Liver (tissue), 8 donors: ENCODE measurements at regions not wholly inside any gene's neighbourhood (a gene's known extent, or its start where the extent isn't known, plus 50 kb on each side); places are given as distances from the start of the nearest gene placed in this dataset.

ENCODE experiments used
- DNase-seq: peaks from one replicate; pipeline ENCODE4 v3.0.0-alpha.2; 2017; ENCODE audit warnings: low spot score
- H3K27ac ChIP-seq, 2 donors: one replicate each; pipeline ENCODE4 v1.7.0; 2013; ENCODE audit warnings: inconsistent platforms in 2 of 2, low read length in 2 of 2, control low read depth in 1 of 2, low read depth in 1 of 2, mild to moderate bottlenecking in 1 of 2
- H3K27me3 ChIP-seq, 4 donors: one replicate each; pipeline versions ENCODE4 v1.6.1 to v1.7.0; 2013; ENCODE audit warnings: low read length in 3 of 4, inconsistent platforms in 1 of 4, mild to moderate bottlenecking in 1 of 4, moderate library complexity in 1 of 4; ENCODE audit not compliant: control insufficient read depth in 4 of 4, insufficient read depth in 4 of 4
- H3K36me3 ChIP-seq, 4 donors: one replicate each; pipeline versions ENCODE4 v1.6.1 to v1.7.0; 2013; ENCODE audit warnings: low read length in 3 of 4, mild to moderate bottlenecking in 3 of 4, low read depth in 1 of 4, moderate library complexity in 1 of 4; ENCODE audit not compliant: control insufficient read depth in 4 of 4, insufficient read depth in 3 of 4
- H3K4me1 ChIP-seq, 4 donors: one replicate each; pipeline versions ENCODE4 v1.6.1 to v1.7.0; 2013; ENCODE audit warnings: low read length in 3 of 4, mild to moderate bottlenecking in 3 of 4, moderate library complexity in 1 of 4; ENCODE audit not compliant: control insufficient read depth in 4 of 4, insufficient read depth in 4 of 4
- H3K4me3 ChIP-seq, 3 donors: one replicate each; pipeline versions ENCODE4 v1.6.1 to v1.7.0; 2013; ENCODE audit warnings: low read length in 3 of 3, control low read depth in 1 of 3, low read depth in 1 of 3, mild to moderate bottlenecking in 1 of 3
- H3K9ac ChIP-seq, 2 donors: one replicate each; pipeline ENCODE4 v1.7.0; 2013; ENCODE audit warnings: low read length in 2 of 2, mild to moderate bottlenecking in 2 of 2, moderate library complexity in 2 of 2, control low read depth in 1 of 2, low read depth in 1 of 2
- H3K9me3 ChIP-seq, 4 donors: one replicate each; pipeline versions ENCODE4 v1.6.1 to v1.7.0; 2013; ENCODE audit warnings: low read length in 3 of 4; ENCODE audit not compliant: control insufficient read depth in 4 of 4
- ATF3 ChIP-seq: IDR thresholded peaks from 2 replicates; pipeline ENCODE4 v1.6.1; 2016; ENCODE audit warnings: antibody characterized with exemption
- CTCF ChIP-seq: fragments of 150-350 bp; IDR thresholded peaks from 2 replicates; pipeline ENCODE4 v1.5.1; 2017; ENCODE audit warnings: improper control_type of control experiment, low read depth, low read length; ENCODE audit not compliant: missing input control
- EGR1 ChIP-seq, 2 donors: IDR thresholded peaks; 2 replicates each; pipeline ENCODE4 v1.6.1; 2016 to 2018; ENCODE audit warnings: antibody characterized with exemption in 2 of 2, low read depth in 2 of 2
- FOXA1 ChIP-seq: IDR thresholded peaks from 2 replicates; pipeline ENCODE4 v1.6.1; 2016; ENCODE audit warnings: antibody characterized with exemption
- FOXA2 ChIP-seq: IDR thresholded peaks from 2 replicates; pipeline ENCODE4 v1.6.1; 2016; ENCODE audit warnings: antibody characterized with exemption
- GABPA ChIP-seq, 2 donors: IDR thresholded peaks in 1 of 2; conservative IDR thresholded peaks in 1 of 2; 2 replicates each; pipeline ENCODE4 v1.6.1; 2016; ENCODE audit warnings: antibody characterized with exemption in 2 of 2, mild to moderate bottlenecking in 1 of 2, moderate library complexity in 1 of 2
- HNF4A ChIP-seq, 2 donors: conservative IDR thresholded peaks; 2 replicates each; pipeline ENCODE4 v1.6.1; 2016; ENCODE audit warnings: antibody characterized with exemption in 2 of 2, mild to moderate bottlenecking in 2 of 2
- HNF4G ChIP-seq: IDR thresholded peaks from 2 replicates; pipeline ENCODE4 v1.6.1; 2016; ENCODE audit warnings: antibody characterized with exemption
- JUND ChIP-seq, 2 donors: IDR thresholded peaks; 2 replicates each; pipeline ENCODE4 v1.6.1; 2016; ENCODE audit warnings: antibody characterized with exemption in 2 of 2
- MAX ChIP-seq: IDR thresholded peaks from 2 replicates; pipeline ENCODE4 v1.6.1; 2016; ENCODE audit warnings: antibody characterized with exemption
- NR2F2 ChIP-seq: IDR thresholded peaks from 2 replicates; pipeline ENCODE4 v1.6.1; 2016; ENCODE audit warnings: antibody characterized with exemption
- RAD21 ChIP-seq, 2 donors: IDR thresholded peaks; 2 replicates each; pipeline ENCODE4 v1.6.1; 2016; ENCODE audit warnings: antibody characterized with exemption in 2 of 2, mild to moderate bottlenecking in 2 of 2
- RXRA ChIP-seq, 2 donors: IDR thresholded peaks; 2 replicates each; pipeline ENCODE4 v1.6.1; 2017 to 2018; ENCODE audit warnings: antibody characterized with exemption in 2 of 2, mild to moderate bottlenecking in 1 of 2
- SP1 ChIP-seq: IDR thresholded peaks from 2 replicates; pipeline ENCODE4 v1.6.1; 2018; ENCODE audit warnings: antibody characterized with exemption, mild to moderate bottlenecking
- TAF1 ChIP-seq: conservative IDR thresholded peaks from 2 replicates; pipeline ENCODE4 v1.6.1; 2016; ENCODE audit warnings: antibody characterized with exemption, mild to moderate bottlenecking
- YY1 ChIP-seq: IDR thresholded peaks from 2 replicates; pipeline ENCODE4 v1.6.1; 2016; ENCODE audit warnings: antibody characterized with exemption, mild to moderate bottlenecking
- ZBTB33 ChIP-seq: IDR thresholded peaks from 2 replicates; pipeline ENCODE4 v1.6.1; 2016; ENCODE audit warnings: antibody characterized with exemption
- WGBS: extraction: QIAGEN DNeasy Blood & Tissue Kit; methylation state at CpG from one replicate; pipeline ENCODE4 v1.1.7; 2013; 5-methylcytosine and 5-hydroxymethylcytosine counted together
- TF ChIP-seq, protein P1 (sequence below): IDR thresholded peaks from 2 replicates; pipeline ENCODE4 v1.6.1; 2016; ENCODE audit warnings: antibody characterized with exemption, mild to moderate bottlenecking
- donor health status: healthy.
- donor health status: healthy.
- donor health status: healthy.
- donor health status: healthy.
- donor health status: healthy.

GRCh38 chr16:50940275-50940854, 198.5 kb downstream of the CYLD start:
- Histone ChIP-seq H3K4me3 (no peak overlapping the region), H3K36me3 (no peaks in the 10 kb centered on the region), H3K27me3 (no peaks in the 10 kb centered on the region), H3K9ac (no peak overlapping the region), H3K4me1 (no peaks in the 10 kb centered on the region), H3K9me3 (no peaks in the 10 kb centered on the region), H3K27ac (no peak overlapping the region)
- 80% methylated on average over 7 of the region's 7 CpGs for WGBS
- TF ChIP-seq YY1 (no peak), RAD21 (IDR thresholded peaks at IDR 0.05) (no peak), ATF3 (no peak), NR2F2 (no peak), FOXA2 (no peak), SP1 (no peak), CTCF (no peak), FOXA1 (no peak), ZBTB33 (no peak), GABPA (IDR thresholded peaks at IDR 0.05 in 1 of 2, conservative IDR thresholded peaks at IDR 0.05 in 1 of 2) (no peak), HNF4A (conservative IDR thresholded peaks at IDR 0.05) (no peak), TAF1 (no peak), HNF4G (no peak), EGR1 (IDR thresholded peaks at IDR 0.05; ENCODE audit: low read depth in 2 of 2) (no peak), MAX (no peak)
- TF ChIP-seq, protein P1, sequence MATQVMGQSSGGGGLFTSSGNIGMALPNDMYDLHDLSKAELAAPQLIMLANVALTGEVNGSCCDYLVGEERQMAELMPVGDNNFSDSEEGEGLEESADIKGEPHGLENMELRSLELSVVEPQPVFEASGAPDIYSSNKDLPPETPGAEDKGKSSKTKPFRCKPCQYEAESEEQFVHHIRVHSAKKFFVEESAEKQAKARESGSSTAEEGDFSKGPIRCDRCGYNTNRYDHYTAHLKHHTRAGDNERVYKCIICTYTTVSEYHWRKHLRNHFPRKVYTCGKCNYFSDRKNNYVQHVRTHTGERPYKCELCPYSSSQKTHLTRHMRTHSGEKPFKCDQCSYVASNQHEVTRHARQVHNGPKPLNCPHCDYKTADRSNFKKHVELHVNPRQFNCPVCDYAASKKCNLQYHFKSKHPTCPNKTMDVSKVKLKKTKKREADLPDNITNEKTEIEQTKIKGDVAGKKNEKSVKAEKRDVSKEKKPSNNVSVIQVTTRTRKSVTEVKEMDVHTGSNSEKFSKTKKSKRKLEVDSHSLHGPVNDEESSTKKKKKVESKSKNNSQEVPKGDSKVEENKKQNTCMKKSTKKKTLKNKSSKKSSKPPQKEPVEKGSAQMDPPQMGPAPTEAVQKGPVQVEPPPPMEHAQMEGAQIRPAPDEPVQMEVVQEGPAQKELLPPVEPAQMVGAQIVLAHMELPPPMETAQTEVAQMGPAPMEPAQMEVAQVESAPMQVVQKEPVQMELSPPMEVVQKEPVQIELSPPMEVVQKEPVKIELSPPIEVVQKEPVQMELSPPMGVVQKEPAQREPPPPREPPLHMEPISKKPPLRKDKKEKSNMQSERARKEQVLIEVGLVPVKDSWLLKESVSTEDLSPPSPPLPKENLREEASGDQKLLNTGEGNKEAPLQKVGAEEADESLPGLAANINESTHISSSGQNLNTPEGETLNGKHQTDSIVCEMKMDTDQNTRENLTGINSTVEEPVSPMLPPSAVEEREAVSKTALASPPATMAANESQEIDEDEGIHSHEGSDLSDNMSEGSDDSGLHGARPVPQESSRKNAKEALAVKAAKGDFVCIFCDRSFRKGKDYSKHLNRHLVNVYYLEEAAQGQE, result no peak
- no peak for DNase-seq

DNA sequence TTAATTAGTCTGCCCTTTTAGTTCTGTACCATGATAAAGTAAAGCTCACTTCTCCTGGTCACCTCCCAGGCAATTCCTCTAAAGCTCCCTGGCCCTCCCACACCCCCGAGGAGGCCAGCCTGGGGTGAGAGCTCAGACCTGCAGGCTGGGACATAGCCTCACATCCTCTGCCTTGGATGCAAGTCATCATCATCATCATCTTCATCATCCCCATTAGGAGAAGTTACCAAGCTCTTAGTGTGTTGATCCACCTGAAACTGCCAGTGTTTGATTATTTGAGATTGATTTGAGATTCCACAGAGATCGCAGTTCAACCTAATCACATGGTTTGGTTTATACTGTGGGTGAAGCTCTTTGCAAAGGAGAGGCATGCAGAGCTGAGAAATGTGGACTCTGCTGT, 197.5 kb downstream of the CYLD start:
- Histone ChIP-seq H3K27ac (no peak overlapping the region), H3K36me3 (no peaks in the 10 kb centered on the region), H3K9ac (no peak overlapping the region), H3K27me3 (no peaks in the 10 kb centered on the region), H3K4me1 (no peaks in the 10 kb centered on the region), H3K9me3 (no peaks in the 10 kb centered on the region), H3K4me3 (no peak overlapping the region)
- 71% methylated on average over 2 of the region's 2 CpGs for WGBS
- no peak for DNase-seq
- TF ChIP-seq MAX (no peak), GABPA (IDR thresholded peaks at IDR 0.05 in 1 of 2, conservative IDR thresholded peaks at IDR 0.05 in 1 of 2) (no peak), RAD21 (IDR thresholded peaks at IDR 0.05) (no peak), JUND (IDR thresholded peaks at IDR 0.05) (no peak), ZBTB33 (no peak), RXRA (IDR thresholded peaks at IDR 0.05) (no peak), CTCF (no peak)
